ENCODE measurements at regions not wholly inside any gene's neighbourhood (a gene's known extent, or its start where the extent isn't known, plus 50 kb on each side); places are given as distances from the start of the nearest gene placed in this dataset.

DNA sequence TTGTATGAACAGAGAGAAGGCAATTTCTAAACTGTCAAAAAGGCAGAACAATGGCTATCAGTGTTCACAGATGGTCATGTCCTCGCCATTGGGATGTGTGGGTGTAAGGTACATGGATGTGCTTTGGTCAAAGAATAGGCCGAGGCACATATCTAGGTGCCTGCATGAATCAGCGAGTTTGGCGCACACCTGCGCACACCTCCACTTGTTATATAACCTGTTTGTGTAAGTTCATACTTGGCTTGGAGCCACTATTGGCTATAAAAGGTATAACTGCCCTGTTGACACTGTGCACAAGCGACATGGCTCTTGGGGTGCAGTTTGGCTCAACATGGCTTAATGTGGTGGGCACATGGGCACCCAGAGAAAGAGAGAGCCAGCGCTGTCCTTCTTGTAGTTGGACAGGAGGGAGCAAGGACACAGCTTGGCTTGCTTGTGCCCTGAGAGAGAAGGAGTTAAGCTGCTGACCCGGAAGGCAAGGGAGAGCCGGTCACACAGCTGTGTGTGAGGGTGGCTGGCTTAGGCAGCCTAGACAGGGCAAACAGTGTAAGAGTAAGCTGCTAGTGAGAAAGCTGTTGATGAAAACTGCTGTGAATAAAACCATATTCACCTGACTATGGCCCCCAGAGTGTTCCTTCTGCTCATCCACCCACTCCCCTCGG is 499.1 kb downstream of the KCNJ2 start:
- TF ChIP-seq Cebpa-rat (IDR thresholded peaks at IDR 0.05) = no peak
- Histone ChIP-seq H3K9me3 (no peaks in the 10 kb centered on the region), H3K4me1 (peaks cover 2% of the 10 kb centered on the region), H3K27ac (no peak overlapping the region), H3K9ac (no peak overlapping the region), H3K36me3 (no peaks in the 10 kb centered on the region), H3K27me3 (no peaks in the 10 kb centered on the region), H3K4me2 (no peak overlapping the region), H4K20me1 (no peaks in the 10 kb centered on the region), H3K4me3 (no peak overlapping the region)

DNA sequence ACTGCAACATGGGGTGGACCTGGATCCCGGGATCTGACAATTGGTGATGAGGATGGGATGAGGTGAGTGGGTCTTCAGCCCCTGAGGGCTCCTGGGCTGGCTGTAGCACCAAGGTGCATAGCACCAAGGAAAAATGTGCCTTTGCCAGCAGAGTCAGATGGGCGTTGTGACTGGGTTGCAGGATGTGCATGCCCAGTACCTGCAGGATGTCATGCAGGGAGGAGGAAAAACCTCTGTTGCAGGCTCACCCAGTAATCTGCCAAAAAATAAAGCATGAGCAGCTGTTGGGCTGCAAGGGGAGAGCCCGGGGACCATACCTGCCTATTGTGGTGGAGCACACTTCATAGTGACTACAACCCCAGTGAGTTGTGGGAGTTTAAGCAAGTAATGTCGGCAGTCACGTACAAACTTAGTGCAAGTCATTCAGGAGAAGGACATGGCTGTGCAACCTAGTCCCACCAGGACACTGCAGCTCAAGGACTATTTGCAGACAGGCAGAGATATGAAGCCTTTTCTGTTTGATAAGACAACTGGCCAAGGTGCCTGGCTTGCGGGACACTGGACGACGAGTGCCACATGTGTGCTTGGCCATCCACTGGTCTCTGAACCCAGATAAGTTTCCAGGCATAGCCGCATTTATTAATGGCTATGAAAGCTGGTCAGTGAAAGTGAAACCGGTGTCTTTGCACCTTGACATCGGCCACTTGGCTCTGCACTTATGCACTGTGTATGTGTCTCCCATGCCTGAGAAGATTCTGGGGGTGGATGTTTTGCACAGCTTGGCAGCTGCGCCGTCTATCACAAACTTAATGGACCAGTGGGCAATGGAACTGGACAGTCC is 499.8 kb downstream of the KCNJ2 start:
- no peaks in the 10 kb centered on the region for H3K27me3 ChIP-seq
- H3K36me3 ChIP-seq = no peaks in the 10 kb centered on the region
- no peak overlapping the region for H3K4me2 ChIP-seq
- no peak overlapping the region for H3K9ac ChIP-seq
- H3K27ac ChIP-seq = no peak overlapping the region
- H3K4me3 ChIP-seq = no peak overlapping the region
- H4K20me1 ChIP-seq = no peaks in the 10 kb centered on the region
- no peak for TF ChIP-seq Cebpa-rat (IDR thresholded peaks at IDR 0.05)
- no peaks in the 10 kb centered on the region for H3K9me3 ChIP-seq
- H3K4me1 ChIP-seq = peaks cover 7% of the 10 kb centered on the region

GRCh38 chr17:70674061-70674460 is 504.7 kb downstream of the KCNJ2 start:
- Histone ChIP-seq H3K9ac (no peak overlapping the region), H3K4me3 (no peak overlapping the region), H3K27ac (no peak overlapping the region), H4K20me1 (no peaks in the 10 kb centered on the region), H3K27me3 (no peaks in the 10 kb centered on the region), H3K36me3 (no peaks in the 10 kb centered on the region), H3K9me3 (no peaks in the 10 kb centered on the region), H3K4me2 (no peak overlapping the region), H3K4me1 (peaks cover 7% of the 10 kb centered on the region)
- no peak for TF ChIP-seq Cebpa-rat (IDR thresholded peaks at IDR 0.05)

DNA sequence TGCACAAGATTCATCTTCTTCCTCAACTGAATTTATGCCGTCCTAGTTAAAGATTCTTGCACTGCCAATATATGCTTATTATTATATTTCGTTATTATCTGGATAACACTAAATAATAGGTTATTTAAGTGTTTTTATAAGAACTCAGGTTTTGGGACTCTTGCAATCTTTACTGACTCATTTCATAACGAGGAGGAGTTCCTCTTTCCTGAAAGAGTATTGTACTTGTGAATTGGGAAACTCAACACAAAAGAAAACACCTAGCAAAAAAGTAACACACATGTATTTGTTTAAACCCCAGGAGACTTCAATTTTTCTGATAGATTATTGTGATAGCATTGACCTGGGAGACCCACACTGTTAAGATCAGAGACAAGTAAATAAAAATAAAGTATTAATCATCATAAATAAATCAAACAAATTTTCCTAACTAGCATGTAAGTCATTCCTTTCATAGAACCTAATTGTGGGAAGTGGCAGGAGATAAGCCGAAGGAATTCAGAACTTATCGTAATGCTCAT is 505.8 kb downstream of the KCNJ2 start:
- no peak for TF ChIP-seq Cebpa-rat (IDR thresholded peaks at IDR 0.05)
- Histone ChIP-seq H3K9me3 (no peaks in the 10 kb centered on the region), H3K9ac (no peak overlapping the region), H3K4me2 (no peak overlapping the region), H3K27ac (no peak overlapping the region), H3K4me3 (no peak overlapping the region), H3K27me3 (no peaks in the 10 kb centered on the region), H3K36me3 (no peaks in the 10 kb centered on the region), H4K20me1 (no peaks in the 10 kb centered on the region), H3K4me1 (peaks cover 7% of the 10 kb centered on the region)

- Histone ChIP-seq H3K27me3 (no peaks in the 10 kb centered on the region), H3K9ac (no peak overlapping the region), H3K4me3 (no peak overlapping the region), H3K4me1 (peaks cover 11% of the 10 kb centered on the region), H3K36me3 (no peaks in the 10 kb centered on the region), H3K4me2 (no peak overlapping the region), H3K27ac (no peak overlapping the region), H4K20me1 (no peaks in the 10 kb centered on the region), H3K9me3 (no peaks in the 10 kb centered on the region)
- no peak for TF ChIP-seq Cebpa-rat (IDR thresholded peaks at IDR 0.05)
Observed at GRCh38 chr17:70677783-70678647, 508.7 kb downstream of the KCNJ2 start.

- H4K20me1 ChIP-seq = no peaks in the 10 kb centered on the region
- TF ChIP-seq Cebpa-rat (IDR thresholded peaks at IDR 0.05) = no peak
- H3K4me3 ChIP-seq = no peak overlapping the region
- H3K27me3 ChIP-seq = no peaks in the 10 kb centered on the region
- H3K36me3 ChIP-seq = no peaks in the 10 kb centered on the region
- H3K4me2 ChIP-seq = no peak overlapping the region
- 0 out of 2 replicates have a peak, but pooled peaks cover 4% of the 10 kb centered on the region for H3K4me1 ChIP-seq
- H3K9me3 ChIP-seq = no peaks in the 10 kb centered on the region
- H3K27ac ChIP-seq = no peak overlapping the region
- no peak overlapping the region for H3K9ac ChIP-seq
Observed at GRCh38 chr17:70678889-70679288, 509.6 kb downstream of the KCNJ2 start.

DNA sequence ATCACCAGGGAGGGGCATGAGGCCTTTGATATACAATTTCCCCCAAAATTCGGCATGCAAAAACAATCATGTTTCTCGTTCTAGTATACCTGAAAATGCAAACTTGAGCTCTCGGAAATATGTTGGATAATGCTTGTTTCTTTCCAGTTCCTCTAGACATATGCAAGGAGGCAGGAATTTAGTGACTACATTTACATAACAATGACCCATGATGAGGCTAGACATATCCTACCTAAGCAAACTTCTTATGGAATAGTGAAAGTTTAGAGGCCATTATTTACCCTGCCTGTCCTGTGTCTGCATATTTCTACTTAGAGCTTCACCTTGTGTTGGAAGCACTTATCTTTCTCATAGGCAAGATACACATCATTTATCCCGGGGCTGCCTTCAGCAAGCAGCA is 514.6 kb downstream of the KCNJ2 start:
- no peak overlapping the region for H3K4me2 ChIP-seq
- H3K27ac ChIP-seq = no peak overlapping the region
- no peaks in the 10 kb centered on the region for H4K20me1 ChIP-seq
- no peak for TF ChIP-seq Cebpa-rat (IDR thresholded peaks at IDR 0.05)
- H3K9ac ChIP-seq = no peak overlapping the region
- no peaks in the 10 kb centered on the region for H3K36me3 ChIP-seq
- H3K27me3 ChIP-seq = no peaks in the 10 kb centered on the region
- 0 out of 2 replicates have a peak, but pooled peaks cover 4% of the 10 kb centered on the region for H3K4me1 ChIP-seq
- no peaks in the 10 kb centered on the region for H3K9me3 ChIP-seq
- no peak overlapping the region for H3K4me3 ChIP-seq

GRCh38 chr17:70687421-70687820 is 518.1 kb downstream of the KCNJ2 start:
- TF ChIP-seq Cebpa-rat (IDR thresholded peaks at IDR 0.05) = no peak
- no peak overlapping the region for H3K4me3 ChIP-seq
- H4K20me1 ChIP-seq = no peaks in the 10 kb centered on the region
- no peaks in the 10 kb centered on the region for H3K27me3 ChIP-seq
- no peak overlapping the region for H3K9ac ChIP-seq
- no peak overlapping the region for H3K4me2 ChIP-seq
- H3K9me3 ChIP-seq = no peaks in the 10 kb centered on the region
- no peaks in the 10 kb centered on the region for H3K36me3 ChIP-seq
- H3K4me1 ChIP-seq = 0 out of 2 replicates have a peak, but pooled peaks cover 4% of the 10 kb centered on the region
- no peak overlapping the region for H3K27ac ChIP-seq

DNA sequence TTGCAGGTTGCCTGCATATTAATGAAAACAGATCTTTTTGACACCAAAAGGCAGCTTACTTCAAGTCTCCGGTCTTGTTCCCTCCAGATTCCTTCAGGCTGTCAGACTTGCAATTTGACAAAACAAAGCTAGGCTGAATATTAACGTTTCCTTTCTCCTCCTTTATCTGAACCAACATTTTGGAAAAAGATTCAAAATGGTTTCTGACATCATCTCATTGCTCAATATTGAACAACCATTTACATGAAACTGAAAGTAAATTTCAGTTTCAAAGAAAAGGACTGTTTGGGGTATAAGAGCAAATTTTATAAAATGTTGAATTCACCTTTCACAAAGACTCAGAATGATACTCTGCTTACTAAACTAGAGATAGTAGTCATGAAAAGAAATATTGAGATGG is 521.8 kb downstream of the KCNJ2 start:
- Histone ChIP-seq H3K36me3 (no peaks in the 10 kb centered on the region), H3K9ac (no peak overlapping the region), H3K4me2 (no peak overlapping the region), H3K4me1 (no peaks in the 10 kb centered on the region), H3K27ac (no peak overlapping the region), H3K4me3 (no peak overlapping the region), H4K20me1 (no peaks in the 10 kb centered on the region), H3K27me3 (no peaks in the 10 kb centered on the region), H3K9me3 (no peaks in the 10 kb centered on the region)
- TF ChIP-seq Cebpa-rat (IDR thresholded peaks at IDR 0.05) = no peak
